Parathyroid adenoma (tissue), 2 donors: ENCODE measurements at regions not wholly inside any gene's neighbourhood (a gene's known extent, or its start where the extent isn't known, plus 50 kb on each side); places are given as distances from the start of the nearest gene placed in this dataset.

ENCODE experiments used
- H2AFZ ChIP-seq: fragments of 300-600 bp; sonication (generic); one replicate; pipeline ENCODE4 v1.7.0; 2017; ENCODE audit warnings: antibody characterized with exemption, mild to moderate bottlenecking
- H3K27ac ChIP-seq: fragments of 300-600 bp; sonication (generic); one replicate; pipeline ENCODE4 v1.7.0; 2017
- H3K27me3 ChIP-seq: fragments of 300-600 bp; sonication (generic); one replicate; pipeline ENCODE4 v1.7.0; 2017; ENCODE audit warnings: low read length; ENCODE audit not compliant: control insufficient read depth, insufficient read depth
- H3K36me3 ChIP-seq: fragments of 300-600 bp; sonication (generic); one replicate; pipeline ENCODE4 v1.7.0; 2017; ENCODE audit warnings: low read length; ENCODE audit not compliant: control insufficient read depth, insufficient read depth
- H3K4me1 ChIP-seq: fragments of 300-600 bp; sonication (generic); one replicate; pipeline ENCODE4 v1.7.0; 2017; ENCODE audit warnings: control low read depth
- H3K4me2 ChIP-seq: fragments of 300-600 bp; sonication (generic); one replicate; pipeline ENCODE4 v1.7.0; 2017; ENCODE audit warnings: low read length
- H3K4me3 ChIP-seq: fragments of 300-600 bp; sonication (generic); one replicate; pipeline ENCODE4 v1.7.0; 2017; ENCODE audit warnings: low read depth, low read length
- H3K79me2 ChIP-seq: fragments of 300-600 bp; sonication (generic); one replicate; pipeline ENCODE4 v1.7.0; 2017; ENCODE audit warnings: control low read depth
- H3K9ac ChIP-seq: fragments of 300-600 bp; sonication (generic); one replicate; pipeline ENCODE4 v1.7.0; 2017; ENCODE audit warnings: mild to moderate bottlenecking
- H3K9me3 ChIP-seq: fragments of 300-600 bp; sonication (generic); one replicate; pipeline ENCODE4 v1.7.0; 2017; ENCODE audit warnings: low read length; ENCODE audit not compliant: control insufficient read depth
- TF ChIP-seq, protein P1 (sequence below): fragments of 300-600 bp; sonication (generic); IDR thresholded peaks from one replicate; pipeline ENCODE4 v1.7.0; 2017; ENCODE audit warnings: antibody characterized with exemption, mild to moderate bottlenecking
- donor health status: primary hyperparathyroidism.

DNA sequence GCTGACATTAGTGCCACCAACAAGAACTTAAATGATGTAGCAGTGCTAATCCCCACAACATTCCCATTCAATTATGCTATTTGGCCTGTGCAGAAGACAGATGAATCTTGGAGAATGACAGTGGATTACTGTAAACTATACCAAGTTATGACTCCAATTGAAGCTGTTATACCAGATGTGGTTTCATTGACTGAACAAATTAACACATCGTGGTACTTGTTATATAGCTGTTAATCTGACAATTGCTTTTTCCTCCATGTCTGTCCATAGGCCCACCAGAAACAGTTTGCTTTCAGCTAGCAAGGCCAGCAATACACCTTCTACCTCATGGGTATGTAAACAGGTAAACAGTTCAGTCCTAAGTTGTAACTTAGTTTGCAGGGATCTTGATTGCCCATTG, 101.1 kb downstream of the S1PR1 start:
- Histone ChIP-seq H3K4me1 (no peaks in the 10 kb centered on the region), H3K79me2 (no peaks in the 10 kb centered on the region), H3K36me3 (no peaks in the 10 kb centered on the region), H3K9me3 (no peaks in the 10 kb centered on the region), H3K9ac (no peak overlapping the region), H3K27me3 (no peaks in the 10 kb centered on the region), H2AFZ (no peak overlapping the region), H3K4me2 (no peak overlapping the region), H3K4me3 (no peak overlapping the region), H3K27ac (no peak overlapping the region)
- TF ChIP-seq, protein P1, sequence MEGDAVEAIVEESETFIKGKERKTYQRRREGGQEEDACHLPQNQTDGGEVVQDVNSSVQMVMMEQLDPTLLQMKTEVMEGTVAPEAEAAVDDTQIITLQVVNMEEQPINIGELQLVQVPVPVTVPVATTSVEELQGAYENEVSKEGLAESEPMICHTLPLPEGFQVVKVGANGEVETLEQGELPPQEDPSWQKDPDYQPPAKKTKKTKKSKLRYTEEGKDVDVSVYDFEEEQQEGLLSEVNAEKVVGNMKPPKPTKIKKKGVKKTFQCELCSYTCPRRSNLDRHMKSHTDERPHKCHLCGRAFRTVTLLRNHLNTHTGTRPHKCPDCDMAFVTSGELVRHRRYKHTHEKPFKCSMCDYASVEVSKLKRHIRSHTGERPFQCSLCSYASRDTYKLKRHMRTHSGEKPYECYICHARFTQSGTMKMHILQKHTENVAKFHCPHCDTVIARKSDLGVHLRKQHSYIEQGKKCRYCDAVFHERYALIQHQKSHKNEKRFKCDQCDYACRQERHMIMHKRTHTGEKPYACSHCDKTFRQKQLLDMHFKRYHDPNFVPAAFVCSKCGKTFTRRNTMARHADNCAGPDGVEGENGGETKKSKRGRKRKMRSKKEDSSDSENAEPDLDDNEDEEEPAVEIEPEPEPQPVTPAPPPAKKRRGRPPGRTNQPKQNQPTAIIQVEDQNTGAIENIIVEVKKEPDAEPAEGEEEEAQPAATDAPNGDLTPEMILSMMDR = no peak

DNA sequence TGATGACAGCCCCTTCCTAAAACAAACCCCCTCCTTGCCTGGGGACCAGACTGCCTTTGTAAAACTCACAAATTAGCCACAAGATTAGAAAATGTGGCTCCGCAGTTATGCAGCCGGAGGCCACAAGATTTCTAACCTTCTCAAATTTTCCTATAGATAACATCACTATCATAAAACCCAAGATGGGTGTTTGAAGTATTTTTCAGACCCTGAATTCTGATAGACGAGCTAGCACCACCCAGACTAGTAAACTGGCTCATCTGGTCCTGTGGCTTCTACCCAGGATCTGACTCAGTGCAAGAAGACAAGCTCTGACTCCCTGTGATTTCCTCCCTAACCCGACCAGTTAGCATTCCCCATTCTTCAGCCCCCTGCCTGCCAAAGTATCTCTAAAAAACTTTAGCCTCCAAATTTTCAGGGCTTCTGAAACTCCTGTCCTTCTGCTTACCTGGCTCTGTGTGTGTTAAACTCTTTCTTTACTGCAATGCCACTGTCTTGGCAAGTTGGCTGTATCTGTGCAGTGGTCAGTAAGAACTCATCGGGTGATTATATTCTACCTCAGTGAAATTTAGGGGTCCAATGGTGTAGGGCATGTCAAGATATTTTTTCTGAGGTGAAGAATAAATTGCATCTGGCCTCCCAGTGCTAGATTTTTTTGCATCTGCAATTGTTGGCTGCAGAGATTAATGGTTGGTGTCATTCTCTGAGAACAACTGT, 102.1 kb downstream of the S1PR1 start:
- Histone ChIP-seq H3K27ac (no peak overlapping the region), H3K4me3 (no peak overlapping the region), H3K9me3 (no peaks in the 10 kb centered on the region), H3K4me2 (no peak overlapping the region), H3K79me2 (no peaks in the 10 kb centered on the region), H3K27me3 (no peaks in the 10 kb centered on the region), H2AFZ (no peak overlapping the region), H3K9ac (no peak overlapping the region), H3K4me1 (no peaks in the 10 kb centered on the region), H3K36me3 (no peaks in the 10 kb centered on the region)
- TF ChIP-seq, protein P1 = no peak

DNA sequence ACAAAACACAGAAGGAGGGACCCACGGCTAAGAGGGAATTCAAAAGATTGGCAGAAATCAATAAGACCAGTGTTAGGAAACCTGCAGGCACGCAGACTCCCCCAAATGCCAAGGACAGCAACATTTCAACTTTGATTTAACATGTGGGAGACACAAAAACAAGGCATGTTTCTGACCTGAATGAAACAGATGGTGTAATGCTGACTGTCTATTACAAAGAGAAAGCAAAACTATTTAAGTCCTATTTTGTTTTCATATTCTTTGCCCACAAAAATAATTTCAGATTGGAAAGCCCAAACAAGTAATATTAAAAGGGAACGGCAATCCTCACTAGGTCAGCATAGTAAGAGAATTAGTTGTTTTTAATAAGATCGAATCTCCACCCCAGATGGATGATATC, 107.9 kb downstream of the S1PR1 start:
- TF ChIP-seq, protein P1 = no peak
- Histone ChIP-seq H3K79me2 (no peaks in the 10 kb centered on the region), H3K36me3 (no peaks in the 10 kb centered on the region), H3K27ac (no peak overlapping the region), H2AFZ (no peak overlapping the region), H3K4me1 (peaks cover 3% of the 10 kb centered on the region), H3K9me3 (no peaks in the 10 kb centered on the region), H3K9ac (no peak overlapping the region), H3K4me3 (no peak overlapping the region), H3K27me3 (no peaks in the 10 kb centered on the region), H3K4me2 (no peak overlapping the region)

DNA sequence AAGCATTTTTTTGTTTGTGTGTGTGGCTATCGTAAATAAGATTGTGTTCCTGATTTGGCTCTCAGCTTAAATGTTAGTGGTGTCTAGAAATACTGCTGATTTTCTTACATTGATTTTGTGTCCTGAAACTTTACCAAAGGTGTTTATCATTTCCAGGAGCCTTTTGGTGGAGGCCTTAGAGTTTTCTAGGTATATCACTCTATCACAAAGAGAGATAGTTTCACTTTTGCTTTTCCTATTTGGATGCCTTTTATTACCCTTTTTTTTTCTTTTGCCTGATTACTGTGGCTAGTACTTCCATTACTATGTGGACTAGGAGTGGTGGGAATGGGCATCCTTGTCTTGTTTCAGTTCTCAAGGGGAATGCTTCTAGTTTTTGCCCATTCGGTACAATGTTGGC, 109.6 kb downstream of the S1PR1 start:
- TF ChIP-seq, protein P1 = no peak
- Histone ChIP-seq H3K27me3 (no peaks in the 10 kb centered on the region), H3K4me3 (no peak overlapping the region), H3K4me1 (peaks cover 3% of the 10 kb centered on the region), H3K9ac (no peak overlapping the region), H3K9me3 (no peaks in the 10 kb centered on the region), H3K27ac (no peak overlapping the region), H3K4me2 (no peak overlapping the region), H3K36me3 (no peaks in the 10 kb centered on the region), H3K79me2 (no peaks in the 10 kb centered on the region), H2AFZ (no peak overlapping the region)

DNA sequence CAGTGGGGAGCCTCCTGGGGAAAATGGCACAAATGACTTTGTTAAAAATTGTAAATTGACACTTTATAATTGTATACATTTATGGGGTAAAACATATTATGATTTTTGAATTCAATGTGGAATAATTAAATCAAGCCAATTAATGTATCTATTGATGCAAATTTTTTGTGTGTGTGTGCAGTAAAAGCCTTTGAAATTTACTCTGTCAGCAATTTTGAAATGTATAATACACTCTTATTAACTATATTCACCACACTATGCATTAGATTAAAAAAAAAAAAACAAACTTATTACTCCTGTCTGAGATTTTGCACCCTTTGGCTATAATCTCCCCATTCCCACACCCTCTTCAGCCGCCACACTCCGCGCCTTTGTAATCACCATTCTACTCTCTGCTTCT, 119.2 kb downstream of the S1PR1 start:
- TF ChIP-seq, protein P1 = no peak
- Histone ChIP-seq H3K4me2 (no peak overlapping the region), H3K79me2 (no peaks in the 10 kb centered on the region), H3K36me3 (no peaks in the 10 kb centered on the region), H3K27me3 (no peaks in the 10 kb centered on the region), H3K9me3 (no peaks in the 10 kb centered on the region), H3K9ac (no peak overlapping the region), H3K4me1 (no peaks in the 10 kb centered on the region), H2AFZ (no peak overlapping the region), H3K4me3 (no peak overlapping the region), H3K27ac (no peak overlapping the region)
